CD4-positive, alpha-beta T cell treated with Interleukin-2 at 100 ng/mL for 4 hours (primary cell): ENCODE measurements at regions not wholly inside any gene's neighbourhood (a gene's known extent, or its start where the extent isn't known, plus 50 kb on each side); places are given as distances from the start of the nearest gene placed in this dataset.
"Not testable (repeated sequence)": the region's sequence is repeated elsewhere in the genome, so short reads cannot be mapped to it uniquely, and the experiment has no call there.

Source experiments
- DNase-seq: peaks from one replicate; pipeline ENCODE4 v3.0.0-alpha.2; 2020; ENCODE audit warnings: low spot score

- not testable (repeated sequence) for DNase-seq
Observed at GRCh38 chr1:120277428-120278258, 101.3 kb upstream of the SEC22B start.

- DNase-seq: not testable (repeated sequence)
Observed at GRCh38 chr1:120276710-120277109, 100.4 kb upstream of the SEC22B start.

- DNase-seq: not testable (repeated sequence)
Observed at GRCh38 chr1:120274438-120274837, 98.1 kb upstream of the SEC22B start.

GRCh38 chr1:120273363-120273762 is 97.0 kb upstream of the SEC22B start:
- not testable (repeated sequence) for DNase-seq

- not testable (repeated sequence) for DNase-seq
Observed at GRCh38 chr1:120272242-120272641, 95.9 kb upstream of the SEC22B start.

- not testable (repeated sequence) for DNase-seq
Observed at GRCh38 chr1:120271561-120272221, 95.4 kb upstream of the SEC22B start.

DNA sequence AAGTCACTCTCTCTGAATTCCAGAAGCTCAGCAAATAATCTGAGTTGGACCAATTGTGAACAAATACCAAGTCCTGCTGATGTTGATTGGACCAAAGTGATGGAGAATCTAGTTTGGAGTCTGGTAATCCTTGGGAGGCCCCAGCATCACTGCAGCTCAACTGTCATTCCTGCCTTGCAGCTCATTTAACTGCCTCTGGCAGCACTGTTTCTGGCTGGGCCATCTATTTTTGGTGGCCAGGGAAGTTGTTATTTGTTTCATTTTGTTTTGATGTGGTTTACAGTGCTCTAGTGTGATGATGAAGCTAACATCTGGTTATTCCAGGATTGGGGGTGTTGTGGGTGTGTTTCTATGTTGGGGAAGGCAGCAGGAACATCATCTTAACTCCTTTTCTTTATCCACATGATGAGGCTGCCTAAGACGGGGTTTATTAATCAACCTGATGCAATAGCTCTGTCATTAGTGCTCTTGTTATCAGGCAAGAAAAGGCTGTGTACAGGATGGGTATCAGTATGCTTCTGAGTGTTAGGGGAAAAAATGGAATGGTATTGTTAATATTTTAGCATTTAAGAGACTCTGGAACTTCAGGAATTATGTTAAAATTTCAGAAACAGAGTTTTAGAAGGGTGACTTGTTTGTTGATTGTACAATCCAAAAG is 91.7 kb upstream of the SEC22B start:
- DNase-seq: not testable (repeated sequence)

- not testable (repeated sequence) for DNase-seq
Observed at GRCh38 chr1:120264564-120264963, 88.2 kb upstream of the SEC22B start.

GRCh38 chr1:120262791-120263751 is 86.8 kb upstream of the SEC22B start:
- DNase-seq: not testable (repeated sequence)

DNA sequence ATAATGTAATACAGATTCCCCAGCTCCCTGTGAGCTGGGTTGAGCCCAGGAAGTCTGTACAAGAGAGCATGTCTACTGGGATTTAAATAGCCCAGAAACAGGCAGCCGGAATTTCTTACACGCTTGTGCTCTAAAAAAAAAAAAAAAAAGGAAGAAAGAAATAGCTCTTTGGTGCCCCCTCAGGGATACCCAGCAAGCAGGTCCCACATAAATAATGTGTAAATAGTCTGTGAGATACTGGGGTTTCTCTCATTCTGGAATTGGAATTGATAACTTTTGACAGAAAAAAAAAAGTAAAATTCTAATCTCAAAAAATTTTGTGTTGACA is 81.4 kb upstream of the SEC22B start:
- DNase-seq: not testable (repeated sequence)

DNA sequence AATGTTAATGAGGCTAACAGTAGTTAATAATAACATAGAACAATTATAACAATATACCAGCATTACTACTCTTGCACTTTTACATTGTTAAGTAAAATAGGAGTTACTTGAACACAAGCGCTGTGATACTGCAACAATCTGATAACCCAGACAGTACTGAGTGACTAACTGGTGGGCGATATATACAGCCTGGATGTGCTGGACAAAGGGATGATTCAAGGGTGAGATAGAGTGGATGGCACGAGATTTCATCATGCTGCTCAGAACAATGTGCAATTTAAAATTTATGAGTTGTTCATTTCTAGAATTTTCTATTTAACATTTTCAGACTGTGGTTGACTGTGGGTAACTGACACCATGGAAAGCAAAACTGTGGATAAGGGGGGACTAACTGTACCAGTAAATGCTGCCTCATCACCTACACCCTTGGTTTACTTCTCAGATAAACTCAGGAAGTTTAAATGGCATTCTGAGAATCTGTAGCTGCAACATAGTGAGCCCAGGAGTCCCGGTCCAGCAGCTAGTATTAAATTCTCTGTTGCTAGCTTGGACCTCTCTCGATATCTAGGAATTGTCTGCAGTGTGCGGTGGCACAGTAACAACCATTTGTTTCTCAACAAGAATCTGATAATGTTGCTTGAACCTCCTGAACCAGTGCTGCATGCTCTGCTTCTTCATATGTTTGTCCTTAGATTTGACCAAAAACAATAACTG is 80.9 kb upstream of the SEC22B start:
- DNase-seq: not testable (repeated sequence)

DNA sequence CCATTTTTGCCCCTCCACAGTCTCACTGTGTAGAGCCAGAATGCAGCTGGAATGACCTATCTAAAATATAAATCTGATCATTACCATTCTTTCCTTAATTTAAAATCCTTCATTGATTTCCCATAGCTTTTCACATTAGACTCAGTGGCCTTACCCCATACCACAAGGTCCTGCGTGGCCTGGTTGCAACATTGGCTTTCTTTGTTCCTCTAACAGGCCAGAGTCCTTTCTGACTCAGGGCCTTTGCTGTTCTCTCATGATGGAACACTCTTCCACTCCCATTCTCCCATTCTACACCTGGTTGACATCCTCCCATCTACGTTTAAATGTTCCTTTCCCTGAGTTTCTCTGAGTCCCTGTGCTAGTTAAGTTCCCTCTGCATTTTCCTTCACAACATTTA is 74.4 kb upstream of the SEC22B start:
- not testable (repeated sequence) for DNase-seq

DNA sequence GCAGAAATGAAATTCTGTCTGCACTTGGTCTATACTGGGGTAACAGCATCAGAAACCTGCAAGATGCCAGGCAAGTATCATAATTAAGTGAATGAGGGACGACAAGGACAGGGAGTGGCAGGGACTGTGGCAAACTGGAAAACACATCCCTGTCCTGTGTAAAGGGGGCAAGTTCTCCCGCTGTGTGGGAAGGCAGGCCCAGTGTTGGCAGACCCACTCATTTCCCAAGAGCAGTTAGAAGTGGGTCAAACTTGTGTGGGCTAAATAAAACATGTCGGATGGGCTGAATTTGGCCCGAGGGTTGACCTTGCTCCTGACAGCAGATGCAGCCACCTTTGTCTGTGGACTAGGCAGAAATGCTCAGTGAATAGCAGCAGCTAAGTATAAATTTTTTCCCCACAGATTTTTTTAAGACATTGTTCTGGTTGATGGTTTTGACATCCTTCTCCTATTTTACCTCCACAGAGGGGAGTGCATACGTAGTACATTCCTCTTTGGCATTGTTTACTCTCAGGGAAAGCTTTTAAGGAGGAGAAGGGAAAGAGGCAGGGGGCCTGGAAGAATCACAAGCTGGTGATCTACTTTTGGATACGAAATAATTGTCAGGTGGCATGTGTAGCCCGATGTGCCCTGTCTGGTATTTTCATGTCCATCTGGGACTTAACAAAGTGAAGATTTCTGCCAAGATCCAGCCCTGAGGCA is 72.6 kb upstream of the SEC22B start:
- DNase-seq: not testable (repeated sequence)

DNA sequence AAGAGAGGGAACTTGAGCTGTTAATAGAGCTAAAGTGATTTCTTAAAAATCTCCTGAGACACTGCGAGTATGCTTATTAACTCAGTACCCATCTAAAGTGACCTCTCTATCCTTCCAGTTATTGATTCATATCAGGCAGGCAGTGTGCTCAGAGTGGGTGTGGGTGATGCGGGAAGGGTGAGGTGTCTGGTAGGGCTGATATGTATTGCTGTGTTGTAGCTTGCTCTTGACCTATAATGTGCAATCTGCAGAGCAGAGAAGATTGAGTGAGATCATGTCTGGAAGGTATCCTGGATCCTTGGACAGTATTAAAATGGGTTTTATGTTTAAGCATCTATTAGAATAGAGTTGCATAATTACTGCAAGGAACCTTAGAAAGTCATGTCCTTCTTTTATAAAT is 71.9 kb upstream of the SEC22B start:
- DNase-seq: not testable (repeated sequence)

- not testable (repeated sequence) for DNase-seq
Observed at GRCh38 chr1:120243867-120244266, 67.5 kb upstream of the SEC22B start.

- DNase-seq: not testable (repeated sequence)
Observed at GRCh38 chr1:120242582-120242981, 66.3 kb upstream of the SEC22B start.

GRCh38 chr1:120241868-120242267 is 65.5 kb upstream of the SEC22B start:
- not testable (repeated sequence) for DNase-seq

DNA sequence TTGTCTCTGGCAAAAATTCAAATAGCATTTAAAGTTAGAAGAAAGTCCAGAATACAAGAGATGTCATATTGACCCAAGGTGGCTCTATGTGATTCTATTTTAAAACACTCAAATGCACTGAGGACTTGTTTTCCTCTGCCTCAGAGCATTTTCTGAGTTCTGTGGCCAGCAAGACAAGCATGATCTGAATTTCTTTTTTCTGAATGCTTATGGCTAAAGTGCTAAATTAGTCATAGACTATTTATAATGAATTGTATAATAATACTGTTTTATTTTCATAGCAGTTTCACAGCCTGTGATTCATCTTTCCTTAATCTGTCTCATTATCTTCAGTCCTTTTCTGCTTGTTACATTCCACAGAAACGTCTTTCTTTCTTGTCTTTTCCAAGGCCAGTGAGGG is 63.9 kb upstream of the SEC22B start:
- not testable (repeated sequence) for DNase-seq

GRCh38 chr1:120239351-120239750 is 63.0 kb upstream of the SEC22B start:
- DNase-seq: not testable (repeated sequence)

GRCh38 chr1:120238867-120239266 is 62.5 kb upstream of the SEC22B start:
- DNase-seq: not testable (repeated sequence)
